Skeletal muscle tissue (tissue), 3 donors: ENCODE measurements at regions not wholly inside any gene's neighbourhood (a gene's known extent, or its start where the extent isn't known, plus 50 kb on each side); places are given as distances from the start of the nearest gene placed in this dataset.

Experiments
- H3K27ac ChIP-seq: one replicate; pipeline ENCODE4 v1.7.0; 2013; ENCODE audit warnings: mild to moderate bottlenecking, low read depth, low read length, inconsistent platforms
- H3K27me3 ChIP-seq, 3 donors: one replicate each; pipeline ENCODE4 v1.7.0; 2013; ENCODE audit warnings: low read length in 3 of 3; ENCODE audit not compliant: control insufficient read depth in 3 of 3, insufficient read depth in 3 of 3
- H3K36me3 ChIP-seq, 3 donors: one replicate each; pipeline ENCODE4 v1.7.0; 2013; ENCODE audit warnings: low read length in 3 of 3; ENCODE audit not compliant: control insufficient read depth in 3 of 3, insufficient read depth in 3 of 3
- H3K4me1 ChIP-seq, 3 donors: one replicate each; pipeline ENCODE4 v1.7.0; 2013; ENCODE audit warnings: low read length in 3 of 3, mild to moderate bottlenecking in 3 of 3; ENCODE audit not compliant: control insufficient read depth in 3 of 3, insufficient read depth in 3 of 3
- H3K4me3 ChIP-seq, 3 donors: one replicate each; pipeline ENCODE4 v1.7.0; 2013; ENCODE audit warnings: low read length in 3 of 3
- H3K9ac ChIP-seq, 3 donors: one replicate each; pipeline ENCODE4 v1.7.0; 2013; ENCODE audit warnings: low read length in 3 of 3, mild to moderate bottlenecking in 3 of 3, moderate library complexity in 2 of 3, low read depth in 1 of 3
- H3K9me3 ChIP-seq, 3 donors: one replicate each; pipeline ENCODE4 v1.7.0; 2013; ENCODE audit warnings: low read length in 3 of 3; ENCODE audit not compliant: control insufficient read depth in 3 of 3
- donor health status: Osteomylitis.

DNA sequence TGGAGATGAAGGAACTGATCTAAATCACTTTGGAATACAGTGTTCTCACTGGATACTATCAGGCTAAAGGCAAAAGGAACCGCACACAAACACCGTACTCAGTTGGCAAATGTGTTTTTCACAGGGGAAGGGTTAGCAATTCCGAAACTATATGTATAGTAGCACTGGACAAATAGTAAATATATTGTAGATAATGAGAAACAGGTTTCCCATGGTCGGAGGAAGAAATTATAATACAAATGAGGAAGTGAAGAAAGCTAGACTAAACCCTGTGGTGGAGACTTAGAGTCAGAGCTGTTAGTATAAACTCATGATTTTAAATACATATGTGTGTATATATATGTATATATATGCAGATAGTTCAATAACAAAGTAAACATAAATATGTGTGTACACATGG is 414.1 kb upstream of the SALL1 start:
- H3K4me3 ChIP-seq, result no peak overlapping the region
- H3K9me3 ChIP-seq, result no peaks in the 10 kb centered on the region
- H3K36me3 ChIP-seq, result no peaks in the 10 kb centered on the region
- H3K9ac ChIP-seq, result no peak overlapping the region
- H3K4me1 ChIP-seq, result no peaks in the 10 kb centered on the region
- no peaks in the 10 kb centered on the region for H3K27me3 ChIP-seq
- H3K27ac ChIP-seq, result no peak overlapping the region

DNA sequence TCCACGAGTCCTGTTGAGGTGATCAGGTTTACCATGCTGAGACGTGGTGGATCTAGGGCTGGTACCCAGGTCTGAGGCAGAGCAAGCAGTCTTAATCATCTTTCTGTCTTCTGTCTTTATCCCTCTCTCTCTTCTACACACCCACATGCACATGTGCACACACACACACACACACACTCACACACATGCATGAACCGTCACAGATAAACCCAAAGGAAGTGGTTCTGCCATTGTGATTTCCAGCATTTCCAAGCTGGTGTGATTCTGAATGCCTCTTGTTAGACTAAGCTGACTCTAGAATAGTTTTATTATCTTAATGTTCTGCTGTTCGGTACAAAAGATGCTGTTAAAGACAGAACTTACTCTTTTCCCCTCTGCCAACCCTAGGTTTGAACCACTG is 411.8 kb upstream of the SALL1 start:
- no peak overlapping the region for H3K9ac ChIP-seq
- H3K9me3 ChIP-seq, result no peaks in the 10 kb centered on the region
- H3K4me1 ChIP-seq, result no peaks in the 10 kb centered on the region
- H3K27me3 ChIP-seq, result no peaks in the 10 kb centered on the region
- H3K4me3 ChIP-seq, result no peak overlapping the region
- H3K36me3 ChIP-seq, result no peaks in the 10 kb centered on the region
- H3K27ac ChIP-seq, result no peak overlapping the region

DNA sequence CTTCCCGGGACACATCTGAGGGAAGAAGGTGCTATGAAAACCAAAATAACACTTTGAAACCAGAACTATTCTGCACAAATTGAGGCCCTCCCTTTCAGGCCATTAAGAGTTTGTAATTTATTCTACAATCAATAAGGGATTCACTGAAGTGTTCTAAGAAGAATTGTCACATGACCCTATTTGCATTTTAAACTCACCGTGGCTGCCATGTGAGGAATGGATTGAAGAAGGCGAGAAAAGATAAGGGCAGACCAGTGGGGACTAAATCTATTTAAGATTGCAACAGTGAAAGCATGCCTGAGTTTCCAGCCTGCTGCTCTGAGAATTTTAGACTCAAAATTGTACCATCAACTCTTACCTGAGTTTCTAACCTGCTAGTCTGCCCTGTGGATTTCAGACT is 408.8 kb upstream of the SALL1 start:
- Histone ChIP-seq H3K4me1 (no peaks in the 10 kb centered on the region), H3K27ac (no peak overlapping the region), H3K9me3 (no peaks in the 10 kb centered on the region), H3K27me3 (no peaks in the 10 kb centered on the region), H3K9ac (no peak overlapping the region), H3K36me3 (no peaks in the 10 kb centered on the region), H3K4me3 (no peak overlapping the region)

DNA sequence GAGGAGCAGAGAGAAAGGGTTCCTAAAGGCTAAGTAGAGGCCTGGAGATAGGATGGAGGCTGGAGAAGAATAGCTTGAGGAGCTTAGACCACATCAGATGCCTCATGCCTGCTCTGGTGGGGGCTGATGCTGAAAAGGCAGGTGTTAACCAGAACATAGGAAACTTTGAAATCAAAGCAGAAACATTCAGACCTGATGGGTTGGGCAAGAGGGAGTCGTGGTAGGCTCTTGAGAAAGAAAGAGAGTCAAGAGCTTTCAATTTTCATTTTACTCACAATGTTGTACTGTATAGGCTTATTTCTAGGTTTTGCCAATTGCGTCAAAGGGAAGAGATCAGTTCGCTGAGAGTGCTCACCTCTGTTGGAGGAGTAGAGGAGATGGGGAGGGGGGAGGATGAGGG is 406.6 kb upstream of the SALL1 start:
- Histone ChIP-seq H3K9ac (no peak overlapping the region), H3K27me3 (no peaks in the 10 kb centered on the region), H3K4me1 (no peaks in the 10 kb centered on the region), H3K27ac (no peak overlapping the region), H3K4me3 (no peak overlapping the region), H3K9me3 (no peaks in the 10 kb centered on the region), H3K36me3 (no peaks in the 10 kb centered on the region)

DNA sequence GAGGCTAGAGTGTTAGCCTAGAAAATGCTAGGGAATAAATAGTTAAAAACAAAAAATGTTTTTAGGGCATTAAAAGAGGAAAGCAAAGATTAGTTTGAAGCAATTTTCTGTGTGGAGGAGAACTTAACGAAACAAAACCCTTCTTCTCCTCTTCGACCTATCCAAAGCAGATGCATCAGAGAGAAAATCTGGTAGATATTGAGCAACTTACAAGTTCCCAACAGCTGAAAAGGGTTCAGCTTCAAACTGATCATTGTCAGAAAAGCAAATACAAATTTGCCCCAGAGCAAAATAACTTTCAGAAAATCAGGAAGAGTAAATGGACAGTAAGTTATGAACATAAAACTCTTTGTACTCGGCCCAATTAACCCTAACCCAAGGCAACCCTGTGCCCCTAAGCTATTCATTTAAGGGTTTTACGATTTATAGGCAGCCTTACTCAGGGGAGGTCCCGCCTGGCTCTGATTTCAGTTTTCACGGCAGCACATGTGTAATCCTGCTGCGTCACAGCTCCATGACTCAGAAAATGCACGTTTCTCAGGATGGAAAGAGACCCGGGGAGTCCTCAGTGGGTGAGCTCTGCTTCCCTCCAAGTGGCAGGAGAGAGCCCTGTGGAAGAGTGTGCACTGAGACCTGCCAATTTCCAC is 405.7 kb upstream of the SALL1 start:
- H3K27ac ChIP-seq, result no peak overlapping the region

DNA sequence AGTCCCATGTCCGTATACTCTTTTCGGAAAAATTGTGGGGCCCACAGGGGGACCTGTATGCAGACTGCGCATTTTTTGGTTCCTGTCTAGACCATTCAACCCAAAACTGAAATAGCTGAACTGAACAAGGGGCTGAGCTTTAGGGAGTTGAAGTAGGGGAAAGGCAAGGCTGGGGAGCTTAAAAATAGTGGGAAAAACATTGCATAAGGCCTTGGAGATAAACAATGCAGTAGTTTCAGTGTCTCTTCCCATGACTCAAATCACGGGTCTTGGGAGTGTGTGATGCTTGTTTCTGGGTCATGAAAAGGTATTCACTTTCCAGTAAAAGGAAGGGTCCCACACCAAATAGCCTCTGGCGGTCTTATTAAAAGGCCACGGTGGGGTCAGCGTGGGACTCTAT is 402.8 kb upstream of the SALL1 start:
- H3K27ac ChIP-seq, result no peak overlapping the region
- no peak overlapping the region for H3K4me3 ChIP-seq
- no peaks in the 10 kb centered on the region for H3K9me3 ChIP-seq
- H3K9ac ChIP-seq, result no peak overlapping the region
- H3K36me3 ChIP-seq, result no peaks in the 10 kb centered on the region
- no peaks in the 10 kb centered on the region for H3K4me1 ChIP-seq
- no peaks in the 10 kb centered on the region for H3K27me3 ChIP-seq

More for the DNA sequence above, 405.7 kb upstream of the SALL1 start:
- Histone ChIP-seq H3K27me3 (no peaks in the 10 kb centered on the region), H3K4me3 (no peak overlapping the region), H3K9ac (no peak overlapping the region), H3K36me3 (no peaks in the 10 kb centered on the region), H3K4me1 (no peaks in the 10 kb centered on the region), H3K9me3 (no peaks in the 10 kb centered on the region)

DNA sequence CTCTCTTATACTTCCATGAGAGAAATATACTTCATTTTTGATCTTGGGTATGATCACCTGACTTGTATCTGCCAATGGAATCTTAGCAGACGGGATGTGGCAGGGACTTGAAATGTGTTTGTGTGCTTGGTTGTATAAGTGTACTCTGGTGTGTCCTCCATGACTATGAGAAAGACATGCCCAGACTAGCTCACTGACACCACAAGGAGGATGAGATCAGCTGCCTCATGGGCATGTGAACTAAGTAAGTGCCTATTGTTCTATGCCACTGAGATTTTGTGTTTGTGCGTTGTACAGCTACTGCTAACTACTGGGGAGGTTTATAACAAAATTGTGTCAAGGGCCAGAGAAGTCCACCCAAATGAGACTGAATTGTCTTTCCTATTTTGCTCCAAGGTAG is 402.2 kb upstream of the SALL1 start:
- H3K36me3 ChIP-seq, result no peaks in the 10 kb centered on the region

DNA sequence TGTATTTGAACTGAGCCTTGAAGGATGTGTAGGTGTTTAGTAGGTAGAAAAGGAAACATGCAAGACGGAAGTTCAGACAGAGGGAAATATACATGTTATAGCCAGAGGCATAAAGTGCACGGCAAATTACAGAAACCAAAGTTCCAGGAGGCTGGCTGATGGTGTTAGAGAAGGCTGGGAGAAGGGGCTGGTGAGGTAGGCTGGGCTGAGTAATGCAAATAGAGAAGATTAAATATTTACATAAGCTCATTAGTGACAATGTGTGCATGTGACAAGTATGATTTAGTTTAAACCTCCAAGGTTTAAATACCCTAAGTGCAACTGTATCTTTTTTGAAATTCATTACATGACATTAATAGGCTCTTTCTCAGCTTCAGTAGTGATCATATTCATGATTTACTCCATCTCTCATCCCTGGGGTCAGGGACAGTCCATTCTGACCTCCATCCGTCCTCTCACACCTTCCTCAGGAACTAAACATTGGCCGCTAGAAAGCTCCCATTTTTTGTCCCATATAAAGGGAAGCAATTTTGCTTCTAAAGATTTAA is 399.8 kb upstream of the SALL1 start:
- no peak overlapping the region for H3K4me3 ChIP-seq
- H3K27ac ChIP-seq, result no peak overlapping the region
- no peaks in the 10 kb centered on the region for H3K27me3 ChIP-seq
- H3K9ac ChIP-seq, result no peak overlapping the region
- H3K36me3 ChIP-seq, result no peaks in the 10 kb centered on the region
- H3K9me3 ChIP-seq, result no peaks in the 10 kb centered on the region
- no peaks in the 10 kb centered on the region for H3K4me1 ChIP-seq

More for the DNA sequence above, 402.2 kb upstream of the SALL1 start:
- Histone ChIP-seq H3K9ac (no peak overlapping the region), H3K9me3 (no peaks in the 10 kb centered on the region), H3K27me3 (no peaks in the 10 kb centered on the region), H3K4me1 (no peaks in the 10 kb centered on the region), H3K27ac (no peak overlapping the region), H3K4me3 (no peak overlapping the region)

DNA sequence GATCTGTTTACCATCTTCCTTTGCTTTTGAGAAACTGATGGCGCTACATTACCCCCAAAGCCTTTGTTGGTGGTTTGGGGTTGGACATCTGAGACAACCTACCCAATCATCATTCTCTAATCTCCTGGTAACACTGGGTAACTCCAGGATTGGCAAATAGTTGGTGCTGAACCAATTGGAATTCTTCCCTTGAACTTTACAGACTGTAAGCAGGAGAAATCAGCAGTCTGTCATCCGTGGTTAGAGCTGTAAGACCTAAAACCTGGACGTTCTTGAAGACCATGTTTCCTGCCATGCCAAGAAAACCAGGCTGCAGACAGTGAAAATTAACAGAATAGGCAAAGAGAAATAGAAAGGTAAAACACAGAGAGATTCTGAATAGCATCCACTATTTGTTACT is 398.8 kb upstream of the SALL1 start:
- H3K4me1 ChIP-seq, result no peaks in the 10 kb centered on the region
- no peak overlapping the region for H3K27ac ChIP-seq
- H3K9ac ChIP-seq, result no peak overlapping the region
- no peak overlapping the region for H3K4me3 ChIP-seq
- no peaks in the 10 kb centered on the region for H3K27me3 ChIP-seq
- H3K36me3 ChIP-seq, result no peaks in the 10 kb centered on the region
- H3K9me3 ChIP-seq, result no peaks in the 10 kb centered on the region

DNA sequence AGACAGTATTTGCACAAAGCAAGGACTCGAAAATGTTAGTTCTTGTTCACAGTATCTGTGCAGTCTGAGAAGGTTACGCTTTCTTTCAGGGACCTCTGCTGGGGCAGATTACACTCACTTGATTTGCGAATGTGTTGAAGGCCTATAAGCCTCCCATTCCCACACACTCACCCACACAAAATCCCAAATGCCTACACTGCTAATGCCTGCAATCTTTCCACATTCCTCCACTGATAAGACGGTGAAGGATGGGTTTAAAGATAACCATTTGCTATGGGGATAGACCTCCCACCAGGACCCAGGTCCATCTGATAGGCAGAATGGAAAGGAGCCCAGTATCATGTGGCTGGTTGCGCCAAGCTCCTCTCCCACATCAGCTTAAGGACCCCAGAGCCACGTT is 394.9 kb upstream of the SALL1 start:
- no peaks in the 10 kb centered on the region for H3K9me3 ChIP-seq
- no peak overlapping the region for H3K4me3 ChIP-seq
- no peak overlapping the region for H3K27ac ChIP-seq
- H3K9ac ChIP-seq, result no peak overlapping the region
- no peaks in the 10 kb centered on the region for H3K27me3 ChIP-seq
- no peaks in the 10 kb centered on the region for H3K36me3 ChIP-seq
- H3K4me1 ChIP-seq, result no peaks in the 10 kb centered on the region
